Mucosa of rectum (tissue), 2 donors: ENCODE measurements at regions not wholly inside any gene's neighbourhood (a gene's known extent, or its start where the extent isn't known, plus 50 kb on each side); places are given as distances from the start of the nearest gene placed in this dataset.

Experiments used
- H3K27ac ChIP-seq, 2 donors: one replicate each; pipeline ENCODE4 v1.7.0; 2013; ENCODE audit warnings: inconsistent platforms in 2 of 2, low read depth in 2 of 2, low read length in 2 of 2
- H3K27me3 ChIP-seq, 2 donors: one replicate each; pipeline ENCODE4 v1.7.0; 2013; ENCODE audit warnings: low read length in 2 of 2; ENCODE audit not compliant: control insufficient read depth in 2 of 2, insufficient read depth in 2 of 2
- H3K36me3 ChIP-seq, 2 donors: one replicate each; pipeline ENCODE4 v1.7.0; 2013; ENCODE audit warnings: low read length in 2 of 2; ENCODE audit not compliant: control insufficient read depth in 2 of 2, insufficient read depth in 2 of 2
- H3K4me1 ChIP-seq, 2 donors: one replicate each; pipeline ENCODE4 v1.7.0; 2013; ENCODE audit warnings: low read length in 2 of 2, mild to moderate bottlenecking in 1 of 2; ENCODE audit not compliant: control insufficient read depth in 2 of 2, insufficient read depth in 2 of 2
- H3K4me3 ChIP-seq, 2 donors: one replicate each; pipeline ENCODE4 v1.7.0; 2013; ENCODE audit warnings: low read length in 2 of 2
- H3K9ac ChIP-seq, 2 donors: one replicate each; pipeline ENCODE4 v1.7.0; 2013; ENCODE audit warnings: low read length in 2 of 2, low read depth in 1 of 2, mild to moderate bottlenecking in 1 of 2
- H3K9me3 ChIP-seq, 2 donors: one replicate each; pipeline ENCODE4 v1.7.0; 2013; ENCODE audit warnings: low read length in 2 of 2; ENCODE audit not compliant: control insufficient read depth in 2 of 2
- donor health status: healthy.
- donor health status: Normal muscosa, but diverticular disease.

DNA sequence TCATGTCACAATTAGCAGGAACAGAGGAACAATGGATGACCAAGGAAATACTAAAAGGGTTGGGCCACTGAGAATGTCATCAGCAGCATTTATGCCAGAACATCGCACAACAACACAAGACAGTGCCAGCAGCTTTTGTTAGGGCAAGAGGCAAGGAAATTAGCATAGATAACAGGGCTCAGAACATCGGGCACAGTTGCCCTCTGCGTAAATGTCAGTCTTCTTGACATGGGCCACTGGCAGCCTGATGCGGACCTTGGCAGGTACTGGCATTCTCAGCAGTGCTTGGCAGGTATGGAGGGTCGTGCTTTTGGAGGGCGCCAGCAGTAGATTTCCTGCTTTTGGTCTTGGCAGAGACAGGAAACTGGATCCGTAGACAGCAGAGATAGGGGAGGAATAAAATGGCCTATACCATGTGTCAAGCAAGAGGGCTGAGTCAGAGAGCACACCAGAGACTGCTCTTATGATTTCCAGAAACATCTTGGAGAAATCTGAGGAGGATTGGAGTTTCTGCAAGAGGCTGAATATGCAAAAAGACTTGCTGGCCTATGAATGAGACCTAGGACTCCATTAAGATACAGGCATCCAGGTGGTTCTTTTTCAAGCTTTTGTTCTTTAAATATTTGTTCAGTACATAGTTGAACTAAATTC is 371.5 kb upstream of the MTPN start:
- no peak overlapping the region for H3K4me3 ChIP-seq
- no peak overlapping the region for H3K9ac ChIP-seq
- no peaks in the 10 kb centered on the region for H3K9me3 ChIP-seq
- H3K36me3 ChIP-seq, result no peaks in the 10 kb centered on the region
- no peaks in the 10 kb centered on the region for H3K27me3 ChIP-seq
- no peak overlapping the region for H3K27ac ChIP-seq
- H3K4me1 ChIP-seq, result no peaks in the 10 kb centered on the region

DNA sequence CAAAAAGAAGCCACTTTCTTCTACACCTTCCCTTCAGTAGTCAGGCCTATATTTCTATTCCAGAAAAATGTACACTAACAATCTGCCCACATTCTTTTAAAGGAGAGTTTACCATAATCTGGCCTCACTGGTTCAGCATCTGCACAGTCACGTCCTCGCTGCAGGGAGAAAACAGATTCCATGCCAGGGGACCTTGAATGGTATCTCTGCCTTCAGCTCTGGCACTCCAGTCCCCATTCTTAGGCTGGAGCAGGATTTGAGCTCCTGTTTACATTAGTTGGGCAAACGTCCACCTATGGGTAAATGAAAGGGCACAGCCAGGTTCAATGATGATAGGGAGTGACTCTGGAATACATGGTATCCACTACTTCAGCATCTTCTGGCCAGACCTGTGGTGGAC is 371.0 kb upstream of the MTPN start:
- H3K27ac ChIP-seq, result no peak overlapping the region
- H3K9ac ChIP-seq, result no peak overlapping the region
- no peaks in the 10 kb centered on the region for H3K27me3 ChIP-seq
- H3K9me3 ChIP-seq, result no peaks in the 10 kb centered on the region
- no peaks in the 10 kb centered on the region for H3K36me3 ChIP-seq
- no peak overlapping the region for H3K4me3 ChIP-seq
- H3K4me1 ChIP-seq, result no peaks in the 10 kb centered on the region

DNA sequence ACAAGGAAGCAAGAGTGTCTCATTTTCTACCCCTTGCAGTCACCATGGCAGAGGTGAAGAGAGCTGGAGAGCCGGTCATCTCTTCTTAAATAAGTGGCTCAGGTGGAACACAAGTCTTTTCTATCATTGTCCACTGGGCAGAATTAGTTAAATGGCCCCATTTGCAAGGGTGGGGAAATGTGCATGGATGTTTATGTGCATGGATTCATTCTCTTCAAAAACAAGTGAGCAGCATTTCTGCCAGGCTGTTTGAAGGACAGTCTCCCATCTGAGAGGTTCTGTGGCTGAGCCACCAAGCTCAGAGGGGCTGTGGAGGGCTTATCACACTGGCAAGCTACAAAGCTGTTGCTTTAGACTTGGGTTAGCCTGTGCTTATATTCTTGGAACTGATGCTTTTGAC is 370.3 kb upstream of the MTPN start:
- Histone ChIP-seq H3K27ac (no peak overlapping the region), H3K36me3 (no peaks in the 10 kb centered on the region), H3K9me3 (no peaks in the 10 kb centered on the region), H3K4me1 (no peaks in the 10 kb centered on the region), H3K9ac (no peak overlapping the region), H3K27me3 (no peaks in the 10 kb centered on the region), H3K4me3 (no peak overlapping the region)

DNA sequence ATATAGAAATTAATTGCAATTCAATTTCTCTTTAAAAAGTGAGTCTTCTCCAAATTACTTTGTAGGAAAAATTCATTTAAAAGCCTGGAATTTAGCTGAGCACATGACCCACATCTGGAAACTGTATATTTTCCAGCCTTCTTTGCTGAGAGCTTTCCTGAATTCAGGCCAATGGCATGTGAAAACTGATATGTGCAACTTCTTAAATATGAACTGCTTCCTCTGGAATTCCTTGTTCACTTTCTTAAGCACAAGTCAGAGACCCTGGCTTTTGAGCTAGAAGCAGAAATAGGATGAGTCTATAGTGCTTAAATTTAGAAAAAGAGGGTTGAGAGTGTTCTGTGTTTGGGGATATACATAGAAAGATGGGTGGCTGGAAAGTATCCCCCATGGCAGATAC is 365.1 kb upstream of the MTPN start:
- Histone ChIP-seq H3K27ac (no peak overlapping the region), H3K4me1 (no peaks in the 10 kb centered on the region), H3K4me3 (no peak overlapping the region), H3K9ac (no peak overlapping the region), H3K36me3 (no peaks in the 10 kb centered on the region), H3K27me3 (no peaks in the 10 kb centered on the region), H3K9me3 (no peaks in the 10 kb centered on the region)

DNA sequence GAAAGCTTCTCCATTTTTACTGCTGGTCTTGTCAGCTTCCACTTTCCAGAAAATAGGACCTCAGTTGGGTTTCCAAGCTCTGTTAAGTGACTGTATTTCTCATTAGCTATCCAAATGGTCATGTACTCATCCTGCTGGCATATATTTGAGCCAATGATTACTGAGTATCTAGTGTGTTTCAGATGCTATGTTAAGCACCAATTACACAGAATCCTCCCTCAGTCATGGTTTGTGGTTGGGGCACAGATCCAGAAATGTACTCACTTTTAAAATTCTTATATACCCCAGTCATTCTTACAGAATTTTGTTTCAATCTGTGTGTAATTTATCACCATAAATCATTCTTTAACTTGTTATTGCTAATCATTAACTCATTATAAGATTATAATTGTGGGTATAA is 362.3 kb upstream of the MTPN start:
- Histone ChIP-seq H3K4me1 (no peaks in the 10 kb centered on the region), H3K27me3 (no peaks in the 10 kb centered on the region), H3K36me3 (no peaks in the 10 kb centered on the region), H3K9ac (no peak overlapping the region), H3K27ac (no peak overlapping the region), H3K4me3 (no peak overlapping the region), H3K9me3 (no peaks in the 10 kb centered on the region)

DNA sequence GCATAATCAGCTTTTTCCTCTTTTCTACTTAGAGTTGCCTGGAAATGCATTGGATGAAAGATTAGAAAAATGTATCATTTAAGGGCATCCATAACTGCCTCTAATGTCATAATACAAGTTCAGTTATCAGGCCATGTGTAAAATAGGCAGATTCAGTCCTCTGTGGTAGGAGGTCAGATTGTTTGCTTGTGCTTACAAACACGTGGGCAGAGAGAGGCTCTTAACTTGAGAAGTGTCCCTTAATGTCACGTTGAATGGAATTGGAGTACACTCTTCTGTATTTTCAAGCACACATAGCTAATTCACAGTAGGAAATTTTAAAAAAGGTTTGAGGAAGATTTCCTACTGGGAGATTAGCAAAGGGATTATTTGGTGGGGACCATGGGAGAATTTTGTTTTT is 359.8 kb upstream of the MTPN start:
- no peak overlapping the region for H3K4me3 ChIP-seq
- H3K4me1 ChIP-seq, result no peaks in the 10 kb centered on the region
- no peaks in the 10 kb centered on the region for H3K27me3 ChIP-seq
- H3K27ac ChIP-seq, result no peak overlapping the region
- no peak overlapping the region for H3K9ac ChIP-seq
- no peaks in the 10 kb centered on the region for H3K36me3 ChIP-seq
- no peaks in the 10 kb centered on the region for H3K9me3 ChIP-seq

DNA sequence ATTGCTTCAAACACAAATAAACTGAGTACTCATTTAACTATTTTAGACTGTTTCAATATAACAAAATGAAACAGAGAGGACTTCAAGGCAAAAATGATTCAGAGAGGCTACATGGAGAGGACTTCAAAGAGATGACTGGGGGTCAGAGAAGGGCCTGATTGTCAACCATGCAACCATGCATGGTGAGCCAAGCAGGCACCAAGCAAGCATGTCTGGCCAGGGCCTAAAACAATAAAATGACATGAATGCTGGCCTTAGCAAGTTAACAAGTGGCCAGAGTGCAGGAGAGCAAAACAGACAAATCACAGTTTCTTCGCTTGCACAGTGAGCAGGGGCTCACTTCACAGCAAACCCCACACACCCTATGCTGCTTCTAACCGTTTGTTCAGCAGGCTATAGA is 356.5 kb upstream of the MTPN start:
- no peak overlapping the region for H3K9ac ChIP-seq
- no peak overlapping the region for H3K27ac ChIP-seq
- H3K4me3 ChIP-seq, result no peak overlapping the region

DNA sequence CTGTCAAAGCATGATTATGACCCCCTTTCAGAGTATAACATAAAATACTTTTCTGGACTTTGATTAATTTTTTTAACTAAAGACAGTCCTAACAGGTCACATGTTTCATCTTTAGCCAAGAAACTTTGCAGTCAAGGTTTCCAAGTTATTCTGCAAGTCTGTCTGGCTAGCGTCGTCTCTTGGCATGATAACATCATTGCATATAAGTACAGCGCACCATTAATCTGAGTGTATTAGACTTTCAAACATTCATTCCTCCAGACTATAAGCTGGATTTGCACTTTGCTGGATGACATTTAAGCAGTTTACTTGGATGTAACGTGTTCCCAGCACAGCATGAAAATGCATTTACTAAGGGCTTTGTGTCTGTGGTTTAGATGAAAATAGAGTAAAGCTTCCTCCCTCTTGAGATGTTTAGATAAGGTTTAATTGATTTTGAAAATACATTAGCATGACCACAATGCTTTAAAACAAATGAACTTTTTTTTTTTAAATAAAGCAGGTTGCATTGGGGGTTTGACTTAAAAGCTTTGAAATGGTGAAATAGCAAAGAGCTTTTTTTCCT is 349.0 kb upstream of the MTPN start:
- Histone ChIP-seq H3K27ac (no peak overlapping the region), H3K4me1 (no peaks in the 10 kb centered on the region), H3K27me3 (no peaks in the 10 kb centered on the region), H3K36me3 (no peaks in the 10 kb centered on the region), H3K9me3 (no peaks in the 10 kb centered on the region), H3K9ac (no peak overlapping the region), H3K4me3 (no peak overlapping the region)

More for the DNA sequence above, 356.5 kb upstream of the MTPN start:
- Histone ChIP-seq H3K4me1 (no peaks in the 10 kb centered on the region), H3K27me3 (no peaks in the 10 kb centered on the region), H3K36me3 (no peaks in the 10 kb centered on the region), H3K9me3 (no peaks in the 10 kb centered on the region)

DNA sequence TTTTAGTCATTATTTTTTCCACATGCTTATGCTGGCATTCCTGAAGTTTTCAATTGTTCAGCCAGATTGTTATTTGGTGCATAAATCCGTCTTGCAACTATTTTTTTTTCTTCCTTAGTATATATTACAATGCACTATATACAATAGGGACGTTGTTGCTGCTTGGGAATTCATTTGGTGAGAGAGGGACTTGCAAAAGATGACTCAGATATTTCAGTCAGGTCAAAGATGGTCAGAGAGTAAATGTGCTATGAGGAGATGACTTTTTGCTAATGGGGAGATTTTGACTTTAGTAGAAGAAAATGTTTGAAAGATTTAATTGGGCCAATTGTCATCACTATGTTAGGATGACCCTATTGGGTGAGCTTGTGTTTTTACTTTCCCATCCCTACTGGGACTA is 348.4 kb upstream of the MTPN start:
- Histone ChIP-seq H3K27ac (no peak overlapping the region), H3K4me1 (no peaks in the 10 kb centered on the region), H3K4me3 (no peak overlapping the region), H3K27me3 (no peaks in the 10 kb centered on the region), H3K9me3 (peaks cover 0 to 2% of the 10 kb centered on the region in 2 donors), H3K36me3 (no peaks in the 10 kb centered on the region), H3K9ac (no peak overlapping the region)

DNA sequence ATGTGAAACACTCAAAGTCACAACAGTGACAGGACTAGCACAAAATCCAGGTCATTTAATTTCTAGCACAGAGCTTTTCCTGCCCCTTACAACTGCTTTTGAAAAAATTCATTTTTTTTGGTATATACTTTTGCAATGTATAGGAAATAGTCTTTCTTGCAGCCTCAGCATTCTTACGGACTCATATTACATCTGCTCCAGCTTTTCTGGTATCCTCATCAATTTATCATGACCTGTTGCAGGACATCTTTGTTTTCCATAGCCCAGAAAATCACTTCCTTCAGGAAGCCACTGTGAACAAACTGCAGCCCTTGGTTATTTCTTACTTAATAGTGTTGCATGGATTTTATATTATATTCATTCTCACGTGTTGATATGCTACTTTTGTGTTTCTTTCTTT is 347.9 kb upstream of the MTPN start:
- no peaks in the 10 kb centered on the region for H3K4me1 ChIP-seq
- no peaks in the 10 kb centered on the region for H3K36me3 ChIP-seq
- H3K27me3 ChIP-seq, result no peaks in the 10 kb centered on the region
- H3K9ac ChIP-seq, result no peak overlapping the region
- H3K9me3 ChIP-seq, result peaks cover 0 to 2% of the 10 kb centered on the region in 2 donors
- no peak overlapping the region for H3K27ac ChIP-seq
- no peak overlapping the region for H3K4me3 ChIP-seq
